ENCODE measurements at regions not wholly inside any gene's neighbourhood (a gene's known extent, or its start where the extent isn't known, plus 50 kb on each side); places are given as distances from the start of the nearest gene placed in this dataset.

- in situ Hi-C loops (cut with HindIII; ENCODE audit: low sequenced_read_pairs) = no loop called here
- no peak for DNase-seq (ENCODE audit: low read depth, low spot score)
- TF ChIP-seq, protein P1, sequence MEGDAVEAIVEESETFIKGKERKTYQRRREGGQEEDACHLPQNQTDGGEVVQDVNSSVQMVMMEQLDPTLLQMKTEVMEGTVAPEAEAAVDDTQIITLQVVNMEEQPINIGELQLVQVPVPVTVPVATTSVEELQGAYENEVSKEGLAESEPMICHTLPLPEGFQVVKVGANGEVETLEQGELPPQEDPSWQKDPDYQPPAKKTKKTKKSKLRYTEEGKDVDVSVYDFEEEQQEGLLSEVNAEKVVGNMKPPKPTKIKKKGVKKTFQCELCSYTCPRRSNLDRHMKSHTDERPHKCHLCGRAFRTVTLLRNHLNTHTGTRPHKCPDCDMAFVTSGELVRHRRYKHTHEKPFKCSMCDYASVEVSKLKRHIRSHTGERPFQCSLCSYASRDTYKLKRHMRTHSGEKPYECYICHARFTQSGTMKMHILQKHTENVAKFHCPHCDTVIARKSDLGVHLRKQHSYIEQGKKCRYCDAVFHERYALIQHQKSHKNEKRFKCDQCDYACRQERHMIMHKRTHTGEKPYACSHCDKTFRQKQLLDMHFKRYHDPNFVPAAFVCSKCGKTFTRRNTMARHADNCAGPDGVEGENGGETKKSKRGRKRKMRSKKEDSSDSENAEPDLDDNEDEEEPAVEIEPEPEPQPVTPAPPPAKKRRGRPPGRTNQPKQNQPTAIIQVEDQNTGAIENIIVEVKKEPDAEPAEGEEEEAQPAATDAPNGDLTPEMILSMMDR (IDR thresholded peaks at IDR 0.05; ENCODE audit: low read depth, low read length) = no peak
These were observed 51.2 kb upstream of the PROX1 start for GRCh38 chr1:213936571-213936970.

More at GRCh38 chr1:213936571-213936970, 51.2 kb upstream of the PROX1 start:
- H3K4me3 ChIP-seq (ENCODE audit: low read depth, low read length) = no peak overlapping the region
